ENCODE measurements at regions not wholly inside any gene's neighbourhood (a gene's known extent, or its start where the extent isn't known, plus 50 kb on each side); places are given as distances from the start of the nearest gene placed in this dataset.
"Not testable (repeated sequence)": the region's sequence is repeated elsewhere in the genome, so short reads cannot be mapped to it uniquely, and the experiment has no call there.

- Mint-ChIP-seq H3K27me3 (ENCODE audit: unreplicated experiment) (no peaks in the 10 kb centered on the region), H3K27ac (ENCODE audit: unreplicated experiment) (no peak overlapping the region), H3K9me3 (ENCODE audit: low read depth, unreplicated experiment) (no peaks in the 10 kb centered on the region), H3K36me3 (ENCODE audit: insufficient read depth, unreplicated experiment) (no peaks in the 10 kb centered on the region), H3K4me1 (ENCODE audit: low read depth, unreplicated experiment) (peaks cover 4% of the 10 kb centered on the region), H3K4me3 (ENCODE audit: low read depth, unreplicated experiment) (no peak overlapping the region)
- no peak for DNase-seq
- no TSS peak for BruUV-seq (replicated peaks)
- intact Hi-C loops (cut with micrococcal nuclease; ENCODE audit: unreplicated experiment), result loop anchor here (10.0 kb wide), 1 partner anchor 158 kb away; no protein-coding TSS in a partner anchor
- CTCF ChIA-PET, result no interaction called here
- no peak for TF ChIP-seq CTCF (IDR thresholded peaks at IDR 0.05; ENCODE audit: unreplicated experiment)
These were observed 359.4 kb upstream of the ADAMTS5 start for GRCh38 chr21:27326301-27326700.

GRCh38 chr21:27323331-27323730, 356.4 kb upstream of the ADAMTS5 start:
- no peaks in the 10 kb centered on the region for H3K36me3 Mint-ChIP-seq (ENCODE audit: insufficient read depth, unreplicated experiment)
- TF ChIP-seq CTCF (IDR thresholded peaks at IDR 0.05; ENCODE audit: unreplicated experiment), result no peak
- no peak for DNase-seq
- intact Hi-C loops (cut with micrococcal nuclease; ENCODE audit: unreplicated experiment), result loop anchor here (10.0 kb wide), 1 partner anchor 161 kb away; no protein-coding TSS in a partner anchor
- H3K4me3 Mint-ChIP-seq (ENCODE audit: low read depth, unreplicated experiment), result no peak overlapping the region
- no peaks in the 10 kb centered on the region for H3K9me3 Mint-ChIP-seq (ENCODE audit: low read depth, unreplicated experiment)
- no peak overlapping the region for H3K27ac Mint-ChIP-seq (ENCODE audit: unreplicated experiment)
- H3K4me1 Mint-ChIP-seq (ENCODE audit: low read depth, unreplicated experiment), result peaks cover 9% of the 10 kb centered on the region
- CTCF ChIA-PET, result no interaction called here
- H3K27me3 Mint-ChIP-seq (ENCODE audit: unreplicated experiment), result no peaks in the 10 kb centered on the region
- BruUV-seq (replicated peaks), result no TSS peak

GRCh38 chr21:27321791-27322190, 354.9 kb upstream of the ADAMTS5 start:
- no TSS peak for BruUV-seq (replicated peaks)
- intact Hi-C loops (cut with micrococcal nuclease; ENCODE audit: unreplicated experiment), result loop anchor here (10.0 kb wide), 1 partner anchor 163 kb away; no protein-coding TSS in a partner anchor
- no peaks in the 10 kb centered on the region for H3K36me3 Mint-ChIP-seq (ENCODE audit: insufficient read depth, unreplicated experiment)

GRCh38 chr21:27320868-27321267, 354.0 kb upstream of the ADAMTS5 start:
- Mint-ChIP-seq H3K27me3 (ENCODE audit: unreplicated experiment) (no peaks in the 10 kb centered on the region), H3K4me1 (ENCODE audit: low read depth, unreplicated experiment) (peaks cover 9% of the 10 kb centered on the region), H3K4me3 (ENCODE audit: low read depth, unreplicated experiment) (no peak overlapping the region), H3K36me3 (ENCODE audit: insufficient read depth, unreplicated experiment) (no peaks in the 10 kb centered on the region), H3K27ac (ENCODE audit: unreplicated experiment) (peak overlapping the region; percentile 72), H3K9me3 (ENCODE audit: low read depth, unreplicated experiment) (no peaks in the 10 kb centered on the region)
- TF ChIP-seq CTCF (IDR thresholded peaks at IDR 0.05; ENCODE audit: unreplicated experiment), result no peak
- no peak for DNase-seq
- no TSS peak for BruUV-seq (replicated peaks)
- intact Hi-C loops (cut with micrococcal nuclease; ENCODE audit: unreplicated experiment), result loop anchor here (10.0 kb wide), 1 partner anchor 164 kb away; no protein-coding TSS in a partner anchor
- CTCF ChIA-PET, result no interaction called here

More at GRCh38 chr21:27321791-27322190, 354.9 kb upstream of the ADAMTS5 start:
- no peak overlapping the region for H3K27ac Mint-ChIP-seq (ENCODE audit: unreplicated experiment)
- CTCF ChIA-PET, result no interaction called here
- H3K4me1 Mint-ChIP-seq (ENCODE audit: low read depth, unreplicated experiment), result peaks cover 9% of the 10 kb centered on the region
- no peak for TF ChIP-seq CTCF (IDR thresholded peaks at IDR 0.05; ENCODE audit: unreplicated experiment)
- H3K27me3 Mint-ChIP-seq (ENCODE audit: unreplicated experiment), result no peaks in the 10 kb centered on the region
- DNase-seq, result no peak
- no peaks in the 10 kb centered on the region for H3K9me3 Mint-ChIP-seq (ENCODE audit: low read depth, unreplicated experiment)
- H3K4me3 Mint-ChIP-seq (ENCODE audit: low read depth, unreplicated experiment), result no peak overlapping the region

- DNase-seq; H3K4me3 Mint-ChIP-seq (ENCODE audit: low read depth, unreplicated experiment); H3K27me3 Mint-ChIP-seq (ENCODE audit: unreplicated experiment); H3K27ac Mint-ChIP-seq (ENCODE audit: unreplicated experiment); H3K36me3 Mint-ChIP-seq (ENCODE audit: insufficient read depth, unreplicated experiment); intact Hi-C loops (cut with micrococcal nuclease; ENCODE audit: unreplicated experiment); BruUV-seq (replicated peaks); CTCF ChIA-PET; H3K9me3 Mint-ChIP-seq (ENCODE audit: low read depth, unreplicated experiment); H3K4me1 Mint-ChIP-seq (ENCODE audit: low read depth, unreplicated experiment): not testable (repeated sequence)
These were observed 350.7 kb upstream of the ADAMTS5 start for GRCh38 chr21:27317601-27318000.
